A673 (cell line): ENCODE measurements at regions not wholly inside any gene's neighbourhood (a gene's known extent, or its start where the extent isn't known, plus 50 kb on each side); places are given as distances from the start of the nearest gene placed in this dataset.

Experiments
- BruUV-seq: library from RNA; stranded (reverse); fragments of 400-500 nt; replicated peaks from 2 replicates; lab custom pipeline; 2021; lab: Mats Ljungman, UMichigan
- CTCF ChIA-PET: fragments of 300-600 bp; sonication (Branson Sonifier 250); formaldehyde crosslinking; loops from one replicate; lab custom pipeline; 2022; ENCODE audit warnings: antibody characterized with exemption; lab: Charles Lee
- POLR2A ChIA-PET: fragments of 300-600 bp; sonication (Branson Sonifier 250); formaldehyde crosslinking; loops from one replicate; lab custom pipeline; 2022; ENCODE audit warnings: antibody characterized with exemption; ENCODE audit not compliant: low non-redundant PET; lab: Charles Lee
- DNase-seq: peaks from one replicate; pipeline ENCODE4 v3.0.0-alpha.2; 2015; ENCODE audit warnings: low spot score
- H3K27ac ChIP-seq: fragments of 200-600 bp; sonication (generic); 2 replicates; pipeline ENCODE4 v1.5.1; 2016; ENCODE audit warnings: mixed run types, low read depth, mild to moderate bottlenecking, mixed read lengths, antibody characterized with exemption, low read length; ENCODE audit not compliant: poor library complexity, severe bottlenecking
- H3K27me3 ChIP-seq: fragments of 200-600 bp; sonication (generic); replicated peaks from 2 replicates; pipeline ENCODE4 v1.6.1; 2017; ENCODE audit warnings: mixed run types, low read depth, mild to moderate bottlenecking, mixed read lengths, antibody characterized with exemption, low read length; ENCODE audit not compliant: insufficient read depth, poor library complexity
- H3K36me3 ChIP-seq: fragments of 200-600 bp; sonication (generic); 2 replicates; pipeline ENCODE4 v1.6.1; 2016; ENCODE audit warnings: mixed run types, mild to moderate bottlenecking, mixed read lengths, antibody characterized with exemption, low read length; ENCODE audit not compliant: insufficient read depth, poor library complexity, severe bottlenecking
- H3K4me1 ChIP-seq: fragments of 200-600 bp; sonication (generic); 2 replicates; pipeline ENCODE4 v1.6.1; 2017; ENCODE audit warnings: mixed run types, mild to moderate bottlenecking, mixed read lengths, antibody characterized with exemption, low read length; ENCODE audit not compliant: insufficient read depth, poor library complexity, severe bottlenecking
- H3K4me3 ChIP-seq: fragments of 200-600 bp; sonication (generic); 2 replicates; pipeline ENCODE4 v1.5.1; 2016; ENCODE audit warnings: low read depth, mixed run types, mild to moderate bottlenecking, mixed read lengths, low read length; ENCODE audit not compliant: poor library complexity, severe bottlenecking
- H3K9me3 ChIP-seq: fragments of 200-600 bp; sonication (generic); 2 replicates; pipeline ENCODE4 v1.6.1; 2016; ENCODE audit warnings: mixed run types, low read depth, mild to moderate bottlenecking, mixed read lengths, antibody characterized with exemption, low read length; ENCODE audit not compliant: poor library complexity, severe bottlenecking
- EZH2 ChIP-seq: fragments of 200-600 bp; sonication (generic); IDR thresholded peaks from 2 replicates; pipeline ENCODE4 v1.6.1; 2017; ENCODE audit warnings: borderline replicate concordance, low read depth, mild to moderate bottlenecking, mixed read lengths, antibody characterized with exemption, low read length; ENCODE audit not compliant: poor library complexity, severe bottlenecking
- intact Hi-C: fragments of 100-400 bp; cut with micrococcal nuclease; formaldehyde crosslinking; loops from one replicate; pipeline ENCODE4 v1.10.0; 2022; ENCODE audit not compliant: unreplicated experiment
- TF ChIP-seq, protein P1 (sequence below): fragments of 300-800, 200-600 bp; sonication (generic); conservative IDR thresholded peaks from 2 replicates; pipeline ENCODE4 v1.5.1; 2017; ENCODE audit warnings: low read depth, mild to moderate bottlenecking, antibody characterized with exemption, low read length, moderate library complexity, mixed read lengths

- intact Hi-C loops: no loop called here
- CTCF ChIA-PET: no interaction called here
Observed at GRCh38 chr15:66909381-66909890, 156.0 kb upstream of the SMAD3 start.

GRCh38 chr15:66911131-66911700, 154.2 kb upstream of the SMAD3 start:
- ChIA-PET POLR2A (interaction anchor here (0.6 kb wide), 2 partner anchors 16 to 1276 kb away, joined by 6 to 7 read pairs; no protein-coding TSS in a partner anchor), CTCF (no interaction called here)
- no peak for DNase-seq
- TF ChIP-seq, protein P1, sequence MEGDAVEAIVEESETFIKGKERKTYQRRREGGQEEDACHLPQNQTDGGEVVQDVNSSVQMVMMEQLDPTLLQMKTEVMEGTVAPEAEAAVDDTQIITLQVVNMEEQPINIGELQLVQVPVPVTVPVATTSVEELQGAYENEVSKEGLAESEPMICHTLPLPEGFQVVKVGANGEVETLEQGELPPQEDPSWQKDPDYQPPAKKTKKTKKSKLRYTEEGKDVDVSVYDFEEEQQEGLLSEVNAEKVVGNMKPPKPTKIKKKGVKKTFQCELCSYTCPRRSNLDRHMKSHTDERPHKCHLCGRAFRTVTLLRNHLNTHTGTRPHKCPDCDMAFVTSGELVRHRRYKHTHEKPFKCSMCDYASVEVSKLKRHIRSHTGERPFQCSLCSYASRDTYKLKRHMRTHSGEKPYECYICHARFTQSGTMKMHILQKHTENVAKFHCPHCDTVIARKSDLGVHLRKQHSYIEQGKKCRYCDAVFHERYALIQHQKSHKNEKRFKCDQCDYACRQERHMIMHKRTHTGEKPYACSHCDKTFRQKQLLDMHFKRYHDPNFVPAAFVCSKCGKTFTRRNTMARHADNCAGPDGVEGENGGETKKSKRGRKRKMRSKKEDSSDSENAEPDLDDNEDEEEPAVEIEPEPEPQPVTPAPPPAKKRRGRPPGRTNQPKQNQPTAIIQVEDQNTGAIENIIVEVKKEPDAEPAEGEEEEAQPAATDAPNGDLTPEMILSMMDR: no peak
- no peak for TF ChIP-seq EZH2
- H3K4me3 ChIP-seq: no peak overlapping the region
- H3K27ac ChIP-seq: no peak overlapping the region
- no peaks in the 10 kb centered on the region for H3K36me3 ChIP-seq
- no peaks in the 10 kb centered on the region for H3K27me3 ChIP-seq
- no peaks in the 10 kb centered on the region for H3K9me3 ChIP-seq
- intact Hi-C loops: no loop called here
- BruUV-seq: no TSS peak
- H3K4me1 ChIP-seq: peaks cover 16% of the 10 kb centered on the region

More at GRCh38 chr15:66909381-66909890, 156.0 kb upstream of the SMAD3 start:
- no peak overlapping the region for H3K27ac ChIP-seq
- H3K27me3 ChIP-seq: no peaks in the 10 kb centered on the region
- BruUV-seq: no TSS peak
- POLR2A ChIA-PET: no interaction called here
- no peak for TF ChIP-seq EZH2
- TF ChIP-seq, protein P1: no peak
- peaks cover 16% of the 10 kb centered on the region for H3K4me1 ChIP-seq
- no peak overlapping the region for H3K4me3 ChIP-seq
- H3K36me3 ChIP-seq: no peaks in the 10 kb centered on the region
- no peak for DNase-seq
- no peaks in the 10 kb centered on the region for H3K9me3 ChIP-seq

GRCh38 chr15:66912001-66912400, 153.4 kb upstream of the SMAD3 start:
- H3K27me3 ChIP-seq: no peaks in the 10 kb centered on the region
- POLR2A ChIA-PET: interaction anchor here (0.6 kb wide), 3 partner anchors 17 to 1277 kb away, joined by 3 to 7 read pairs (median 6); no protein-coding TSS in a partner anchor
- TF ChIP-seq, protein P1: no peak
- TF ChIP-seq EZH2: no peak
- H3K4me1 ChIP-seq: peaks cover 10% of the 10 kb centered on the region
- intact Hi-C loops: no loop called here
- no peak overlapping the region for H3K4me3 ChIP-seq
- no peak overlapping the region for H3K27ac ChIP-seq
- CTCF ChIA-PET: no interaction called here
- H3K9me3 ChIP-seq: no peaks in the 10 kb centered on the region
- DNase-seq: no peak
- H3K36me3 ChIP-seq: no peaks in the 10 kb centered on the region
- no TSS peak for BruUV-seq
